CD14-positive monocyte (primary cell): ENCODE measurements at regions not wholly inside any gene's neighbourhood (a gene's known extent, or its start where the extent isn't known, plus 50 kb on each side); places are given as distances from the start of the nearest gene placed in this dataset.

ENCODE experiments used
- DNase-seq, 3 donors: peaks; one replicate each; pipeline ENCODE4 v3.0.0-alpha.2; 2011 to 2022
- H2AFZ ChIP-seq: 2 replicates; pipeline ENCODE4 v1.6.0; 2012; ENCODE audit warnings: mild to moderate bottlenecking, low read depth, low read length, inconsistent platforms; ENCODE audit not compliant: insufficient read depth, poor library complexity, severe bottlenecking
- H3K27ac ChIP-seq, 2 donors: 1 replicate in 1 of 2; 2 replicates in 1 of 2; pipeline ENCODE4 v1.5.1; 2012 to 2013; ENCODE audit warnings: low read length in 2 of 2, control low read depth in 1 of 2, inconsistent platforms in 1 of 2, low read depth in 1 of 2, mild to moderate bottlenecking in 1 of 2
- H3K27me3 ChIP-seq, 2 donors: one replicate each; pipeline versions ENCODE4 v1.6.0 to v1.6.1; 2011 to 2013; ENCODE audit warnings: low read length in 2 of 2; ENCODE audit not compliant: control insufficient read depth in 2 of 2, insufficient read depth in 2 of 2
- H3K36me3 ChIP-seq, 2 donors: replicated peaks in 1 of 2; 1 replicate in 1 of 2; 2 replicates in 1 of 2; pipeline versions ENCODE4 v1.5.1 to v1.6.1; 2012 to 2013; ENCODE audit warnings: low read length in 2 of 2, control low read depth in 1 of 2, inconsistent platforms in 1 of 2, mild to moderate bottlenecking in 1 of 2; ENCODE audit not compliant: insufficient read depth in 2 of 2, control insufficient read depth in 1 of 2
- H3K4me1 ChIP-seq, 2 donors: 1 replicate in 1 of 2; 2 replicates in 1 of 2; pipeline versions ENCODE4 v1.5.1 to v1.6.1; 2012 to 2013; ENCODE audit warnings: low read length in 2 of 2, control low read depth in 1 of 2, inconsistent platforms in 1 of 2, mild to moderate bottlenecking in 1 of 2, moderate library complexity in 1 of 2; ENCODE audit not compliant: insufficient read depth in 2 of 2, control insufficient read depth in 1 of 2
- H3K4me2 ChIP-seq: replicated peaks from 2 replicates; pipeline ENCODE3; 2012; ENCODE audit warnings: low read length, moderate library complexity, mild to moderate bottlenecking; ENCODE audit not compliant: poor library complexity, severe bottlenecking; ENCODE audit errors: extremely low read depth
- H3K4me3 ChIP-seq, 3 experiments: fragments of 200-600 bp in 1 of 3; sonication (generic) in 1 of 3; replicated peaks in 1 of 3; 1 replicate in 2 of 3; 2 replicates in 1 of 3; pipeline ENCODE4 v1.5.1; 2011 to 2013; ENCODE audit warnings: low read length in 3 of 3, mild to moderate bottlenecking in 3 of 3, control low read depth in 2 of 3, low read depth in 2 of 3, inconsistent platforms in 1 of 3, moderate library complexity in 1 of 3
- H3K79me2 ChIP-seq: 2 replicates; pipeline ENCODE4 v1.6.0; 2012; ENCODE audit warnings: mild to moderate bottlenecking, control low read depth, inconsistent platforms, low read length, moderate library complexity; ENCODE audit not compliant: insufficient read depth
- H3K9ac ChIP-seq: 2 replicates; pipeline ENCODE4 v1.6.0; 2017; ENCODE audit warnings: low read length, mild to moderate bottlenecking; ENCODE audit not compliant: insufficient read depth, poor library complexity, severe bottlenecking
- H3K9me3 ChIP-seq, 2 donors: replicated peaks in 1 of 2; 1 replicate in 1 of 2; 2 replicates in 1 of 2; pipeline versions ENCODE4 v1.5.1 to v1.6.1; 2012 to 2013; ENCODE audit warnings: low read length in 2 of 2, control low read depth in 1 of 2; ENCODE audit not compliant: control insufficient read depth in 1 of 2, insufficient read depth in 1 of 2
- H4K20me1 ChIP-seq: 2 replicates; pipeline ENCODE4 v1.6.0; 2012; ENCODE audit warnings: mild to moderate bottlenecking, low read length, control low read depth, moderate library complexity; ENCODE audit not compliant: insufficient read depth
- H3K27ac Mint-ChIP-seq, 7 donors: one replicate each; pipeline ENCODE4 v1.8.0; 2020; ENCODE audit warnings: mild to moderate bottlenecking in 7 of 7, mixed read lengths in 7 of 7, moderate library complexity in 6 of 7, inconsistent platforms in 2 of 7
- H3K27me3 Mint-ChIP-seq, 3 donors: one replicate each; pipeline ENCODE4 v1.8.0; 2021 to 2022; ENCODE audit warnings: low read depth in 3 of 3, mild to moderate bottlenecking in 3 of 3, mixed read lengths in 3 of 3, moderate library complexity in 3 of 3, inconsistent platforms in 1 of 3
- H3K36me3 Mint-ChIP-seq, 2 donors: one replicate each; pipeline ENCODE4 v1.8.0; 2020; ENCODE audit warnings: mixed read lengths in 2 of 2, inconsistent platforms in 1 of 2, mild to moderate bottlenecking in 1 of 2
- H3K4me1 Mint-ChIP-seq: one replicate; pipeline ENCODE4 v1.8.0; 2020; ENCODE audit warnings: mild to moderate bottlenecking, mixed read lengths
- H3K4me3 Mint-ChIP-seq, 2 donors: one replicate each; pipeline ENCODE4 v1.8.0; 2020; ENCODE audit warnings: mild to moderate bottlenecking in 2 of 2, mixed read lengths in 2 of 2, moderate library complexity in 1 of 2
- H3K9me3 Mint-ChIP-seq, 7 donors: one replicate each; pipeline ENCODE4 v1.8.0; 2020 to 2022; ENCODE audit warnings: mixed read lengths in 7 of 7, mild to moderate bottlenecking in 6 of 7, moderate library complexity in 6 of 7, inconsistent platforms in 2 of 7
- CTCF ChIP-seq: fragments of 200-600 bp; IDR thresholded peaks from one replicate; pipeline ENCODE4 v1.8.0; 2022; ENCODE audit warnings: antibody characterized with exemption, mild to moderate bottlenecking
- WGBS: methylation state at CpG from one replicate; pipeline ENCODE4 v1.1.5; 2013; ENCODE audit warnings: missing lambda C conversion rate; ENCODE audit not compliant: insufficient coverage; 5-methylcytosine and 5-hydroxymethylcytosine counted together
- intact Hi-C, 2 donors: fragments of 100-400 bp; cut with micrococcal nuclease; formaldehyde crosslinking; loops; one replicate each; pipeline versions ENCODE4 v1.15.0 to v1.15.1; 2023

DNA sequence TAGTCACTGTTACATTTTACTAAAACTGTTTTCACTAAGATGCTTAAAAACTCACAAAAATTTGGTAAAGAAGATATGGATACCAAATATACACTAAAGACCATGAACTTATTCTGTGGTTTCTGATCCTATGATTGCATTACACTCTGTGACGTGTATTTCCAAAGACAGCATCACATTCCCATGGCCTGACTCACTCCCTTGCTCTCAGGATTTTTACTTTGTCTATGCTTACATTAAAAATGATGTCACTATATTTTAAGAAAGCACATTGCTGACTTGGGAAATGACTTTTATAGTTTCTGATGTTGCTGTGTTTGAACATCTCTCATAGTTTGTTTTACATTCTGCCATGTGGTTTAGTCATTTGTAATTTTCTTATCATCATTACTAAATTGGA lies 327.9 kb upstream of the MAGEB18 start:
- Histone ChIP-seq H2AFZ (no peak overlapping the region), H3K79me2 (no peaks in the 10 kb centered on the region), H3K4me1 (no peaks in the 10 kb centered on the region), H3K9me3 (peaks cover 0 to 8% of the 10 kb centered on the region in 2 donors), H3K27ac (no peak overlapping the region), H4K20me1 (no peaks in the 10 kb centered on the region), H3K4me3 (no peak overlapping the region), H3K27me3 (no peaks in the 10 kb centered on the region), H3K4me2 (no peak overlapping the region), H3K9ac (no peak overlapping the region), H3K36me3 (no peaks in the 10 kb centered on the region)
- peaks cover 0 to 11% (median 2%) of the 10 kb centered on the region in 7 donors for H3K9me3 Mint-ChIP-seq
- no peaks in the 10 kb centered on the region for H3K36me3 Mint-ChIP-seq
- no peak for TF ChIP-seq CTCF
- no CpG with 5 or more reads among the region's 1 CpG for WGBS
- no peaks in the 10 kb centered on the region for H3K27me3 Mint-ChIP-seq
- H3K4me3 Mint-ChIP-seq: no peak overlapping the region
- no peak overlapping the region for H3K27ac Mint-ChIP-seq
- no peaks in the 10 kb centered on the region for H3K4me1 Mint-ChIP-seq
- intact Hi-C loops: no loop called here
- no peak for DNase-seq

DNA sequence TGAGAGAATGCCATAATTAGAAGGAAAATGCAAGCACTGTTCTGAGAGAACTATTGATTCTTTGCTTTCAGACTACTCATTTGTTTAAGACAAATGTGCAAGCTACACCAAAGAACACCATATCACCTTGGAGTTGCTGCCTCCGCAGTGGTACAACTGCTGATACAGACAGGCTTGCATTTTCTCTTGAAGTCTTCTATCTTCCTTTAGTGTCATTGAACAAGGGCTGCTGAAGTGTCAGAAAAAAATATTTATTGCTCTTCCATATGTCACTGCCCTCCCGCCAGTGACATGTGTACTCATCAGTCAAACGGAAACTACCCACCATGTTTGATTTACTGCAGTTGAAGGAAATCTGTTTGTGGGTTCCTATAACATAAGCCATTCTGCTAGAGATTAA lies 318.3 kb upstream of the MAGEB18 start:
- Histone ChIP-seq H3K4me3 (no peak overlapping the region), H3K27ac (no peak overlapping the region), H3K79me2 (no peaks in the 10 kb centered on the region), H3K27me3 (no peaks in the 10 kb centered on the region), H3K9ac (no peak overlapping the region), H4K20me1 (no peaks in the 10 kb centered on the region), H3K4me1 (no peaks in the 10 kb centered on the region), H3K4me2 (no peak overlapping the region), H3K36me3 (no peaks in the 10 kb centered on the region), H3K9me3 (no peaks in the 10 kb centered on the region), H2AFZ (no peak overlapping the region)
- no peak overlapping the region for H3K4me3 Mint-ChIP-seq
- WGBS: no CpG with 5 or more reads among the region's 3 CpGs
- peaks cover 0 to 3% (median 0%) of the 10 kb centered on the region in 7 donors for H3K9me3 Mint-ChIP-seq
- no peaks in the 10 kb centered on the region for H3K27me3 Mint-ChIP-seq
- H3K27ac Mint-ChIP-seq: no peak overlapping the region
- DNase-seq: no peak
- no peaks in the 10 kb centered on the region for H3K4me1 Mint-ChIP-seq
- intact Hi-C loops: no loop called here
- TF ChIP-seq CTCF: no peak
- no peaks in the 10 kb centered on the region for H3K36me3 Mint-ChIP-seq
